Loucy (cell line): ENCODE measurements at regions not wholly inside any gene's neighbourhood (a gene's known extent, or its start where the extent isn't known, plus 50 kb on each side); places are given as distances from the start of the nearest gene placed in this dataset.
"Not testable (repeated sequence)": the region's sequence is repeated elsewhere in the genome, so short reads cannot be mapped to it uniquely, and the experiment has no call there.

ENCODE experiments used
- H2AFZ ChIP-seq: fragments of 200-600 bp; sonication (generic); 2 replicates; pipeline ENCODE4 v1.6.0; 2016; ENCODE audit warnings: antibody characterized with exemption, mild to moderate bottlenecking, low read length, moderate library complexity
- H3F3A ChIP-seq: fragments of 200-600 bp; 2 replicates; pipeline ENCODE4 v1.6.0; 2016; ENCODE audit warnings: antibody characterized with exemption, low read depth, mild to moderate bottlenecking
- H3K27me3 ChIP-seq: fragments of 200-600 bp; sonication (generic); 2 replicates; pipeline ENCODE4 v1.6.1; 2014; ENCODE audit warnings: low read length, mild to moderate bottlenecking; ENCODE audit not compliant: insufficient read depth, poor library complexity, severe bottlenecking
- H3K36me3 ChIP-seq: fragments of 200-600 bp; sonication (generic); 2 replicates; pipeline ENCODE4 v1.6.1; 2016; ENCODE audit warnings: low read length; ENCODE audit not compliant: insufficient read depth
- H3K4me1 ChIP-seq: fragments of 200-600 bp; sonication (generic); 2 replicates; pipeline ENCODE4 v1.5.1; 2014; ENCODE audit warnings: low read length, mild to moderate bottlenecking; ENCODE audit not compliant: insufficient read depth, poor library complexity, severe bottlenecking
- H3K4me2 ChIP-seq: fragments of 200-600 bp; sonication (generic); 2 replicates; pipeline ENCODE4 v1.6.0; 2014; ENCODE audit warnings: antibody characterized with exemption, low read length, low read depth, mild to moderate bottlenecking; ENCODE audit not compliant: poor library complexity, severe bottlenecking
- H3K4me3 ChIP-seq: fragments of 200-600 bp; sonication (generic); 2 replicates; pipeline ENCODE4 v1.5.1; 2014; ENCODE audit warnings: low read length, mild to moderate bottlenecking, mixed read lengths; ENCODE audit not compliant: poor library complexity, severe bottlenecking
- H3K79me2 ChIP-seq: fragments of 200-600 bp; sonication (generic); 2 replicates; pipeline ENCODE4 v1.6.1; 2014; ENCODE audit warnings: low read length; ENCODE audit not compliant: insufficient read depth
- H3K9ac ChIP-seq: fragments of 200-600 bp; sonication (generic); 2 replicates; pipeline ENCODE4 v1.6.0; 2014; ENCODE audit warnings: mild to moderate bottlenecking, low read depth, low read length, moderate library complexity; ENCODE audit not compliant: poor library complexity, severe bottlenecking
- H3K9me2 ChIP-seq: fragments of 200-600 bp; sonication (generic); replicated peaks from 2 replicates; pipeline ENCODE4 v1.6.1; 2016; ENCODE audit warnings: low read depth, low read length, mixed read lengths
- H3K9me3 ChIP-seq: fragments of 200-600 bp; sonication (generic); 2 replicates; pipeline ENCODE4 v1.6.1; 2014; ENCODE audit warnings: mild to moderate bottlenecking, antibody characterized with exemption, low read length, low read depth; ENCODE audit not compliant: insufficient read depth
- H4K20me1 ChIP-seq: fragments of 200-600 bp; sonication (generic); 2 replicates; pipeline ENCODE4 v1.6.0; 2014; ENCODE audit warnings: antibody characterized with exemption, low read length, mild to moderate bottlenecking; ENCODE audit not compliant: insufficient read depth, poor library complexity, severe bottlenecking
- CTCF ChIP-seq: fragments of 200-600 bp; sonication (generic); conservative IDR thresholded peaks from 2 replicates; pipeline ENCODE4 v1.5.1; 2014; ENCODE audit warnings: mild to moderate bottlenecking, antibody characterized with exemption, low read length
- EZH2phosphoT487 ChIP-seq: fragments of 200-600 bp; IDR thresholded peaks from 2 replicates; pipeline ENCODE4 v1.6.1; 2018; ENCODE audit warnings: antibody characterized with exemption, mild to moderate bottlenecking, moderate library complexity, borderline replicate concordance

GRCh38 chr2:166758956-166759355, 129.3 kb upstream of the XIRP2 start:
- Histone ChIP-seq H3K9me3 (no peaks in the 10 kb centered on the region), H3F3A (no peaks in the 10 kb centered on the region), H3K36me3 (no peaks in the 10 kb centered on the region), H3K4me3 (no peak overlapping the region), H3K9ac (no peak overlapping the region), H3K27me3 (no peaks in the 10 kb centered on the region), H3K9me2 (no peaks in the 10 kb centered on the region), H4K20me1 (no peaks in the 10 kb centered on the region), H3K4me1 (no peaks in the 10 kb centered on the region), H2AFZ (no peak overlapping the region), H3K4me2 (no peak overlapping the region), H3K79me2 (no peaks in the 10 kb centered on the region)
- TF ChIP-seq EZH2phosphoT487 (no peak), CTCF (no peak)

GRCh38 chr2:166750624-166751023, 137.7 kb upstream of the XIRP2 start:
- no peak overlapping the region for H3K4me2 ChIP-seq
- H3K9me3 ChIP-seq = no peaks in the 10 kb centered on the region
- TF ChIP-seq CTCF (no peak), EZH2phosphoT487 (no peak)
- H2AFZ ChIP-seq = no peak overlapping the region
- no peak overlapping the region for H3K4me3 ChIP-seq
- H3K27me3 ChIP-seq = no peaks in the 10 kb centered on the region
- no peaks in the 10 kb centered on the region for H3K36me3 ChIP-seq
- H3K9ac ChIP-seq = no peak overlapping the region
- no peaks in the 10 kb centered on the region for H3K79me2 ChIP-seq
- H3F3A ChIP-seq = no peaks in the 10 kb centered on the region
- H3K4me1 ChIP-seq = no peaks in the 10 kb centered on the region
- no peaks in the 10 kb centered on the region for H4K20me1 ChIP-seq
- H3K9me2 ChIP-seq = no peaks in the 10 kb centered on the region

- H3K9ac ChIP-seq, H3K36me3 ChIP-seq, H3F3A ChIP-seq, H3K9me2 ChIP-seq, H4K20me1 ChIP-seq, H3K27me3 ChIP-seq, H3K9me3 ChIP-seq, H2AFZ ChIP-seq, H3K79me2 ChIP-seq, H3K4me3 ChIP-seq, H3K4me2 ChIP-seq, H3K4me1 ChIP-seq: not testable (repeated sequence)
Observed at GRCh38 chr2:166744117-166744516, 144.2 kb upstream of the XIRP2 start.

GRCh38 chr2:166743482-166743881, 144.8 kb upstream of the XIRP2 start:
- not testable (repeated sequence) for H3K9me3 ChIP-seq, H3K36me3 ChIP-seq

More at GRCh38 chr2:166743482-166743881, 144.8 kb upstream of the XIRP2 start:
- not testable (repeated sequence) for H3K79me2 ChIP-seq, H3K4me3 ChIP-seq, H4K20me1 ChIP-seq, H3K27me3 ChIP-seq, H2AFZ ChIP-seq, H3K4me1 ChIP-seq, H3K9ac ChIP-seq, H3F3A ChIP-seq, H3K4me2 ChIP-seq, H3K9me2 ChIP-seq
